GM19324 (cell line): ENCODE measurements at regions not wholly inside any gene's neighbourhood (a gene's known extent, or its start where the extent isn't known, plus 50 kb on each side); places are given as distances from the start of the nearest gene placed in this dataset.
"Not testable (repeated sequence)": the region's sequence is repeated elsewhere in the genome, so short reads cannot be mapped to it uniquely, and the experiment has no call there.

Experiments
- ATAC-seq: cut with Tn5 transposase; IDR thresholded peaks from one replicate; pipeline ENCODE4 v1.9.1; 2021; ENCODE audit warnings: mild to moderate bottlenecking, moderate library complexity; ENCODE audit not compliant: unreplicated experiment, low FRiP score

DNA sequence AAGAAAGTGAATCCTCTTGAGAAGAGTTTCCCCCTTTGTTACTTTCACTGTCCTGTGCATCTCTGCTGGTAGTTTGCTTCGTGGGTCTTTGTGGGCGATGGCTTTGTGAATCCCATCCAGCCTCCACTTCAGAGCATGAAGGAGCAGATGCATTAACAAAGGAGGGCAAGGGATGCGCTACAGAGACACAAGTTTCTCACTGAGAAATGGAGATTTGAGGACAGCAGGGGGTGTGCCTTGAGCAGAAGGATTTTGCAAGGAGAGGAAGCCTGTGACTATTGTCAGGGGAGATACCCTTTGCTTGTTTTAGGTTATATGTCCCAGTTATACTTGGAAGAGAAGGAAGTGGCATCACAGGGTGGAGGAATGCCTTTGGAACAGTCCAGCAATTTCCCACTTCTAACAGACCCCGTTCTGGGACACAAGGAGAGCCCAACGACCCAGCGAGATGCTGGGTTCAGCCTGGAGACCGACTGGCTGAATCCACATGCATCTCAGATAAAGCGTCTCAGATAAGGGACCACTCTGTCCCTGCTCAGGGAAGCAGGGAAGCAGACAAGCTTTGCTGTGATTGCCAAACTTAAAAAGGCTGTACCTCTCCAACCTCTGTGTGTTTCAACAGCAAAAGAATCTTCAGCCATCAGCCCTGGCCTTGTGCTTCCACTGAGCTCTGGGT is 314.6 kb upstream of the GATB start:
- ATAC-seq, result no peak

DNA sequence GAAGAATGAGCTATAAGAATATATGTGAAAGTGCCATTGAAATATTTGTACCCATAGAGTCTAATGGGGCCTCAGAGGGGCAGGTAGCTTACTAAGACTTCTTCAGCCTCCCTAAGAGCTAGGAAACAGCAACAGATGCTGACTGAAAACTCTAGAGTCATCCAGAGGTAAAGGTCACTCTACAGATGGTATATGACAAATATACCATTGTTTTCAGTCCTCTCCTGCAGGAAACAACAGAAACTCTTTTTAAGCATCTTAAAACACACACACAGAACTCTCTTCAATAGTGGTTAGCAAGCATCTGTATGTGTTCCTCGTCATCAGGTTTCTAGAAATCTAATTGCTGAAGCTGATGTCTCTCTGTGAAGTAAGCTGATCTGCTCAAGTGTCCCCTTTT is 313.8 kb upstream of the GATB start:
- no peak for ATAC-seq

- no peak for ATAC-seq
Observed at GRCh38 chr4:152074088-152074437, 313.3 kb upstream of the GATB start.

GRCh38 chr4:152073351-152074087 is 312.7 kb upstream of the GATB start:
- no peak for ATAC-seq

- ATAC-seq, result no peak
Observed at GRCh38 chr4:152072906-152073305, 312.1 kb upstream of the GATB start.

- ATAC-seq, result no peak
Observed at GRCh38 chr4:152072001-152072485, 311.2 kb upstream of the GATB start.

DNA sequence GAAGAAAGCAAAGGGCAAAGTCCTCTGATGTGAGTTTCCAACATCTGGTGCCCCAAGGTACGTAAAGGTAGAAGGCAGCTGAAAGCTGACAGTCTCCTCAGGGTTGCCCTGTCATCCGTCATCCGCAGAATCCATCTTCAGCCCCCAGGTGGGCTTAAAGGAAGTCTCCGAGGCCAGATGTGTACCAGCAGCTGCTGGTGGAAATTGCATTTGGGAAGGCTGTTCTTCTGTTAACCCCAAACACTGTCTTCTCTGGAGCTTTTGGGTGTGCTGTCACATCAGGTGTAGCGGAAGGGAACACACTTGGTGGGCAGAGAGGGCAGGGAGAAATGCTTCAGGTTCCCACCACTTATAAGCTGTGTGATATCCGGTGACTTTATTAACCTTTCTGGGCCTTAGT is 310.0 kb upstream of the GATB start:
- ATAC-seq, result no peak

DNA sequence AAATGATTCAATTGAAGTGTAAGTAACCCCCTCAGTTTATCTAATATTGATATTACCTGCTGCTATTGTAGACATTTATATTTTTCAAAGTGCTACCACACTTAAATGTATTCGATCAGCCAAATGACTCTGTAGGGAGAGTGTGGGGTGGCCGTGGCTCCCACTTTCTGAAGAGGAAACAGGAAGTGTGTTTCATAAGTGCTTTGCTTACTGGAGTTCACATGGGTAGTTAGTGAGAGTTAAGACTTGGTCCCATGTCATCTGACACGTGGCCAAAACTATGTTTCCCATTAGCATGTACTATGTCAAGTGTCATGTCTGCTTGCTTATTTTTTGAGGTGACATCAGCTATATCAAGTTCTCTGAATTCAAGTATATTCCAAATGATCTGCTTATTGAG is 308.1 kb upstream of the GATB start:
- no peak for ATAC-seq

DNA sequence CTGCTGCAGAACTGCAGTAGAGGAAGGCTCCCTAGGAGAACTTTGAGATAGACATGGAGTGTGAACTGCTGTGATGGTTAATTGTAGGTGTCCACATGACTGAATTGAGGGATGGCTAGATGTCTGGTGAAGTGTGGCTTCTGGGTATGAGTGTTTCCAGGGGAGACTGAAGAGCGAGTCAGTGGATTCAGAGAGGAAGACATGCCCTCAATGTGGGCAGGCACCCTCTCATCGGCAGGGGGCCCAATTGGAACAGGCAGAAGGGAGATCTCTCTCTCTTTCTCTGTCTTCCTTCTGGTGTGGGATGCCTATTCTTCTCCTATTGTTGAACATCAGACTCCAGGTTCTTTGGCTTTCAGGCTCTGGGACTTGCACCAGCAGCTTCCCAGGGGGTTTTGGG is 304.7 kb upstream of the GATB start:
- peak; percentile 45 for ATAC-seq

DNA sequence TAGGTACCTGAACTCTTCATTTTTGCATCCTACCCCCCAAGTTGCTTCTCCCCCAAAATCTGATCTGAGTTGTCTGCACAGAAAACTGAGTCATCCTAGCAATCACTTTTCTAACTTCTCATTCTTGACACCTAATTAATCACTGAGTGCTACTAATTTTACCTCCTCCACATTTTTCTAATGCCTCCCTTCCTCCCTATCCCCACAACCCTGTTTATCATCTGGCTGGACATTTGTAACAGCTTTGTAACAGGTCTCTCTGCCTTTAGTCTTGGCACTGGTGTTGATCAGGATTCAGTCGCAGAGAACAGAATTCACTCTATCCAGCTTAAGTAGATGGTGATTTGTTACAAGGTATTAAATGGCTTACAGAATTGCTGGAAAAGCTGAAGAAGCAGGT is 303.9 kb upstream of the GATB start:
- no peak for ATAC-seq

DNA sequence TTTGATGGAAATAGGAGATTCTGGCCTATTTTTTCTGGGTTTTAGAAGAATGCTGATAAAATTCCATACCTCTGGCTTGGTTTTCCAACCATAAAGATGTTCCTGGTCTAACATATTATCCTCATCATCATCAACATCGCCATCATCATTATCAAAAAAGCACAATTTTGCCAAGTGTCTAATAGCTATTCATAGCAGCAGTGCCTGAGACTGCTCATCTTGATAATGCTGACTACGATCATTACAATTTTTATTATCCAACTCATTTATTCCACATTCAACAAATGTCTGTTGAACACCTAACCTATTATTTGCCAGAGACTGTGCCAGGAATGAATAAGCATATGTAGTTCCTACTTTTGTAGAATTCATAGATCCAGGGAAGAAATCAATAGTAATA is 303.5 kb upstream of the GATB start:
- no peak for ATAC-seq

GRCh38 chr4:152063621-152064240 is 302.9 kb upstream of the GATB start:
- no peak for ATAC-seq

DNA sequence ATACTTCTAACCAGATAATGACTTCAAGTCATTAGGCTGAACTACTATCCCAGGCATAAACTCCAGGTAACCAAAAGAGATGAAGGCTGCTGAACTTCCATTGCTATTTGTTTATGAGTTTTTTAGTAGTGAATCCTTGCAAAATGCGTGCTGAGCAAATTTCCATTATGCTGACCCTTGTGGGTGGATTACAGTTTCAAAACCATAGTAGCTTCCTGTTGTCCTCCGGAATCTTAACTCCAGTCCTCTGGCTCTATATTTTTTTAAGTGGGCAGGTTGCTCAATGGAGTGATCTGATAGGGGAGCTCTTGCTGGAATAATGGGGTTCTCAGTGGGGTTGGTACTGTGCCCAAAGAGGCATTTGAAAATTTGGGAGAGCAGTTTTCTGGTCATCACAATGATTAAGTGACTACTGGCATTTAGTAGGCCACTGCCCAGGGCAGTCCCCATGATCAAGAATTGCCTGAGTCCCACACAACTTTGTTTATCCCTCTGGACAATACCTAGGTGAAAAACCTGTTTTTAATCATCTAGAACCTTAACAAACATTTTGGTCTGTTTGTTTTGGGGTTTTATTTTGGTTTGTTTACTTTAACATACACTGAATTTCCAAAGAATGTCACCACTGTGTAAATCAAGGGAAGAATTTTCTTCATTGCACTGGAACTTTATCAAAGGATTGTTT is 302.3 kb upstream of the GATB start:
- no peak for ATAC-seq

- ATAC-seq, result no peak
Observed at GRCh38 chr4:152054731-152055130, 293.9 kb upstream of the GATB start.

DNA sequence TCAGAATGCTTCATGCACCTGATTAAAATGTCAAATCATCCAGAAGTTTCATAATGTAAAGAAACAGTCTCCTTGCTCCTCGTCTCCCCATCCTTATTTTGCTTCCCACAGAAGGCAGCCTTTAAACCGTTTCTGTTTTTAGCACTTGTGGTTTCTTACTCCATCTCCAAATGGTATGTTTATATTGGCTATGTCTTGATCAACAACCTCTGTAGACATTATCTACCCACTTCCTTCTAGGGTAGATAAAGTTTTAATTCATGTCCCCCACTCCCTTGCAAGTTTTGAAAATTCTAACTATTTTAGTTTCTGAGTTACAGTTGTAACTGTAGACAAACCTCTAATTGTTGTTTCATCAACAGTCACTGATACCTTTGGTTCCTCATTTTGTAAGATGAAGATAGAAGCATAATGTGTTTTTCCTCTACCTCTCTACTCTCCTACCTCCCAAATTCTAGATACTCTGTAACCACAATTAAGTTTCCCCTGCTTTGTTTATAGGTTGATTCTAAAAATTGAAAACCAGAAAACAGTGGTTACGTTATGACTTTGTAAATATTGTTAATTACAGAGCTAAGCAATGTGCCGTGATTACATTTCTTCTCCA is 291.7 kb upstream of the GATB start:
- no peak for ATAC-seq

GRCh38 chr4:152051332-152051731 is 290.5 kb upstream of the GATB start:
- not testable (repeated sequence) for ATAC-seq

DNA sequence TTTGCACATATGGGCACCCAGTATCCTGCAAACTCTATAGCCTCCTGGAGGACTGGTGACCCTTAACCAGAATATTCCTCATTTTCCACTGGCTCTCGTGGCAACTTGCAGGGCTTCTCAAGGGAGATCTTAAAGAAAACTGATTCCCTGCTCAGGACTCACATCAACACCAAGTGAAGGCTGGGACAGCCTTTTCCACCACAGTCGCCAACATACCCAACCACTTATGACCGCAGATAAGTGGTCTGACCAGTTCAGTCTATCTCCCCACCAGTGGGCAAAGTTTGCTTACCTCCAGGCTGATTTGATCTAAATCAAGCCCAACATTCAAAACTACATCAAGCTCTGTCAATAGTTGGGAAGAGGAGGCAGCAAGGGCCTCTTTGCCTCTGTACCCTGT is 289.3 kb upstream of the GATB start:
- no peak for ATAC-seq

DNA sequence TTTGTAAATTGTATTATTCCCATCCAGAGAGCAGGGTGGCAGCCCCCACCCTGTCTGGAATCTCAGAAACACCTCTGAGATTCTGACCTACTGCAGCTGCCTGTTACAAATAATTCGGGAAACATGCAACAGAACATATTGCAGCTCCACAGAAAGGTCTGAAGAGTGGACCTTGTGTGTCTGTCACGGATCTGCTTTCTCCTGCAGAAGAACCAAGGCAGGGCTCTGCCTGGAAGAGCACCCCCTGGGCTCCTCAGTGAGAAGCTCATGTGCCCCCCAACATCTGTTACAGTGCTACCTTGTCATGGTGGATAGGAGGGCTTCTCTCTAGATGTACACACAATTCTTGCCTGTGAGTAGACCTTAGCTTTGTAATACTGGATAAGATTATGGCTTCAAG is 286.6 kb upstream of the GATB start:
- no peak for ATAC-seq

DNA sequence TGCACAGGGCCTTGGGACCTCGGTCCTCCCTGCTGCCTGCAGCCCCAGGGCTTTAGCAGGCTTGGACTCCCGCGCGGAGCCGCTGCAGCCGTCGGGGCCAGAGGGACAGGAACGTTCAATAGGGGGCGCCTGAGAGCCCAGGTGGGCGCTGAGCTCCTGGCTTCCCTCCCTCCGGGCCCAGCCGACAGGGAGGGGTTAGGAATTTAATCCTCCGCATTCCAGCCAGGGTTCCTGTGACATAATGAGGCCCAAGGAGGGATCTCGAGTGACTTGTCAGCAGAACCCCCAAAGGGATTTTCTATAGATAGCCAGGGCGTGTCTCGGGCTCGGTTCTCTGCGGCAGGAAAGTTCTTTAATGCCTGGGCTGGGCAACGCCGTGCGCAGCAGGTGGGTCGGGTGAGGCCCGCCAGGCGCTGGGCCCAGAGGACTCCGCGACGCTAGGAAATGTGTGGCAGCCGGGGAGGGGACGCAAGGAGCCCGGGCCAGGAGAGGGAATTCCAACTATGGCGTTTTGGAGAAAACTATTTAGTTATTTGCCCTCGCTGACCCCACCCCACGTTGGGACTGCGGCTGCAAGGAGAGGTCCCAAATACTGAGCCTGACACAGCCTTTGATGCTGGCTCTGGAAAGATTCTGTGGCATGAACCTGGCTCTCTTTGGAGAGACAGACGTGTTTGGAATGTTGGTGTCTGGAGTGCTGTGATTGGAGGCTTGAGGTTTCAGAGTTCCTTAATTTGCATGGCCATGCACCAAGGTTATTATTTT is 285.2 kb upstream of the GATB start:
- ATAC-seq, result no peak

- no peak for ATAC-seq
Observed at GRCh38 chr4:152045449-152045806, 284.6 kb upstream of the GATB start.
